D721Med (cell line): ENCODE measurements at regions not wholly inside any gene's neighbourhood (a gene's known extent, or its start where the extent isn't known, plus 50 kb on each side); places are given as distances from the start of the nearest gene placed in this dataset.

Experiments
- DNase-seq: peaks from one replicate; pipeline ENCODE4 v3.0.0; 2011; ENCODE audit warnings: low spot score; ENCODE audit not compliant: insufficient read length
- FAIRE-seq: peaks from 2 replicates; lab custom pipeline; 2011; peaks lifted over from hg19 to GRCh38; lab: Jason Lieb, UNC
- CTCF ChIP-seq: IDR thresholded peaks from 2 replicates; pipeline ENCODE4 v1.5.1; 2012; ENCODE audit warnings: mild to moderate bottlenecking, control low read depth; ENCODE audit not compliant: insufficient read depth; ENCODE audit errors: missing control alignments

- DNase-seq (no peak), FAIRE-seq (no peak)
- TF ChIP-seq CTCF, result no peak
Measured at GRCh38 chr9:1575939-1576338, 439.2 kb upstream of the SMARCA2 start.

- DNase-seq, result no peak
- TF ChIP-seq CTCF, result no peak
- FAIRE-seq, result no peak
Measured at GRCh38 chr9:1580215-1580614, 434.9 kb upstream of the SMARCA2 start.

GRCh38 chr9:1581926-1582325 lies 433.2 kb upstream of the SMARCA2 start:
- DNase-seq, result no peak
- FAIRE-seq, result no peak
- TF ChIP-seq CTCF, result no peak

GRCh38 chr9:1591310-1591709 lies 423.8 kb upstream of the SMARCA2 start:
- no peak for DNase-seq
- FAIRE-seq, result no peak
- no peak for TF ChIP-seq CTCF

GRCh38 chr9:1598270-1598669 lies 416.9 kb upstream of the SMARCA2 start:
- TF ChIP-seq CTCF, result no peak
- FAIRE-seq, result no peak
- no peak for DNase-seq

GRCh38 chr9:1599961-1600360 lies 415.2 kb upstream of the SMARCA2 start:
- no peak for TF ChIP-seq CTCF
- DNase-seq, result no peak
- no peak for FAIRE-seq

- TF ChIP-seq CTCF, result peak; percentile 61
- no peak for FAIRE-seq
- no peak for DNase-seq
Measured at GRCh38 chr9:1604942-1605560, 410.1 kb upstream of the SMARCA2 start.
